Neural cell (in vitro differentiated cells): ENCODE measurements at regions not wholly inside any gene's neighbourhood (a gene's known extent, or its start where the extent isn't known, plus 50 kb on each side); places are given as distances from the start of the nearest gene placed in this dataset.

Experiments used
- EZH2 ChIP-seq: fragments of 200-600, 300-800 bp; shearing (Covaris generic), sonication (generic); IDR thresholded peaks from 2 replicates; pipeline ENCODE4 v1.6.1; 2014; ENCODE audit warnings: antibody characterized with exemption, low read length, borderline replicate concordance, mild to moderate bottlenecking; ENCODE audit not compliant: insufficient read depth, poor library complexity, severe bottlenecking
- MXI1 ChIP-seq: fragments of 450-650 bp; conservative IDR thresholded peaks from 2 replicates; pipeline ENCODE4 v1.6.1; 2014; ENCODE audit warnings: antibody characterized with exemption, mild to moderate bottlenecking; ENCODE audit not compliant: poor library complexity, severe bottlenecking
- POLR2AphosphoS5 ChIP-seq: IDR thresholded peaks from 2 replicates; pipeline ENCODE4 v1.6.1; 2012
- TF ChIP-seq, protein P1 (sequence below): fragments of 450-650 bp; IDR thresholded peaks from 2 replicates; pipeline ENCODE4 v1.5.1; 2014; ENCODE audit warnings: antibody characterized with exemption, mild to moderate bottlenecking, moderate library complexity; ENCODE audit not compliant: poor library complexity, severe bottlenecking

DNA sequence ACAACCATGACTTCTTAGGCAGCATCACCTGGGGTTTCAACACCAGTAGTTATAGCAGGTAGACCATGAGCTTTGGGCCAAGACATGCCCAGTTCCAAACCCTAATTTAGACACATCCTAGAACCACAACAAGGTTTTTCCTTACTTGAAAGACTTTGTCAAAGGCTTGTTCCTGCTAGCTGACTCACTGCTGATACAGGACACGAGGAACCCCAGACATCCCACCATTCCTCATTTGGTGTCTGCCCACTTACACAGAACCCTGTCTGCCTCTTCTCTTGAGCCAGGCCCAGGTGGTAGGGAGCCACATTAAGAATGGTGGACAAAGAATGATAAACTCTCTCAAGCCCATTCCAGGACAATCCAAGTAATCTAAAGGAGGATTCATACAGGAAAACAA, 109.0 kb downstream of the CCDC71L start:
- TF ChIP-seq POLR2AphosphoS5 (no peak), EZH2 (no peak), MXI1 (no peak)
- TF ChIP-seq, protein P1, sequence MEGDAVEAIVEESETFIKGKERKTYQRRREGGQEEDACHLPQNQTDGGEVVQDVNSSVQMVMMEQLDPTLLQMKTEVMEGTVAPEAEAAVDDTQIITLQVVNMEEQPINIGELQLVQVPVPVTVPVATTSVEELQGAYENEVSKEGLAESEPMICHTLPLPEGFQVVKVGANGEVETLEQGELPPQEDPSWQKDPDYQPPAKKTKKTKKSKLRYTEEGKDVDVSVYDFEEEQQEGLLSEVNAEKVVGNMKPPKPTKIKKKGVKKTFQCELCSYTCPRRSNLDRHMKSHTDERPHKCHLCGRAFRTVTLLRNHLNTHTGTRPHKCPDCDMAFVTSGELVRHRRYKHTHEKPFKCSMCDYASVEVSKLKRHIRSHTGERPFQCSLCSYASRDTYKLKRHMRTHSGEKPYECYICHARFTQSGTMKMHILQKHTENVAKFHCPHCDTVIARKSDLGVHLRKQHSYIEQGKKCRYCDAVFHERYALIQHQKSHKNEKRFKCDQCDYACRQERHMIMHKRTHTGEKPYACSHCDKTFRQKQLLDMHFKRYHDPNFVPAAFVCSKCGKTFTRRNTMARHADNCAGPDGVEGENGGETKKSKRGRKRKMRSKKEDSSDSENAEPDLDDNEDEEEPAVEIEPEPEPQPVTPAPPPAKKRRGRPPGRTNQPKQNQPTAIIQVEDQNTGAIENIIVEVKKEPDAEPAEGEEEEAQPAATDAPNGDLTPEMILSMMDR, result no peak
